BLaER1 treated with 17β-estradiol and CSF1 and Interleukin-3, amounts not matched to agents 10 nM and 100 nM (cell line): ENCODE measurements at regions not wholly inside any gene's neighbourhood (a gene's known extent, or its start where the extent isn't known, plus 50 kb on each side); places are given as distances from the start of the nearest gene placed in this dataset.
A peak's percentile ranks its signal among the peaks of the same experiment; 100 is the strongest.

Source experiments
- H3K27ac ChIP-seq, 11 experiments: shearing (Covaris generic); formaldehyde crosslinking; 2 replicates each; pipeline ENCODE4 v1.8.1; 2022
- H3K27me3 ChIP-seq, 11 experiments: shearing (Covaris generic); formaldehyde crosslinking; 2 replicates each; pipeline ENCODE4 v1.8.1; 2022
- H3K36me3 ChIP-seq, 11 experiments: shearing (Covaris generic); formaldehyde crosslinking; 2 replicates each; pipeline ENCODE4 v1.8.1; 2022
- H3K4me1 ChIP-seq, 10 experiments: shearing (Covaris generic); formaldehyde crosslinking; 2 replicates each; pipeline ENCODE4 v1.8.1; 2022
- H3K4me2 ChIP-seq, 11 experiments: shearing (Covaris generic); formaldehyde crosslinking; 2 replicates each; pipeline ENCODE4 v1.8.1; 2022
- H3K4me3 ChIP-seq, 10 experiments: shearing (Covaris generic); formaldehyde crosslinking; 2 replicates each; pipeline ENCODE4 v1.8.1; 2022
- H3K9ac ChIP-seq, 11 experiments: shearing (Covaris generic); formaldehyde crosslinking; 2 replicates each; pipeline ENCODE4 v1.8.1; 2022
- H3K9me3 ChIP-seq, 11 experiments: shearing (Covaris generic); formaldehyde crosslinking; replicated peaks in 1 of 11; 2 replicates each; pipeline ENCODE4 v1.8.1; 2022
- H4K20me1 ChIP-seq, 11 experiments: shearing (Covaris generic); formaldehyde crosslinking; 2 replicates each; pipeline ENCODE4 v1.8.1; 2022
- Cebpa-rat ChIP-seq, 11 experiments: shearing (Covaris generic); IDR thresholded peaks; 2 replicates each; pipeline ENCODE4 v1.8.1; 2022

GRCh38 chr14:100645196-100645981 lies 58.2 kb upstream of the BEGAIN start:
- Histone ChIP-seq H3K27me3 (peaks cover 0 to 6% (median 0%) of the 10 kb centered on the region in 11 experiments; a peak in 2 of 22 replicates), H4K20me1 (no peaks in the 10 kb centered on the region), H3K4me3 (peak overlapping the region in 1 of 10 experiments; percentile 36; a peak in 1 of 20 replicates), H3K9ac (peak overlapping the region in 5 of 11 experiments; percentile 6 to 51 (median 21); a peak in 5 of 22 replicates), H3K4me2 (peak overlapping the region; percentile 64 to 90 (median 81)), H3K27ac (peak overlapping the region in 7 of 11 experiments; percentile 12 to 51 (median 40); a peak in 10 of 22 replicates), H3K9me3 (no peaks in the 10 kb centered on the region), H3K4me1 (peaks cover 24 to 38% (median 33%) of the 10 kb centered on the region in 10 experiments), H3K36me3 (no peaks in the 10 kb centered on the region)
- no peak for TF ChIP-seq Cebpa-rat (IDR thresholded peaks at IDR 0.05)

- Histone ChIP-seq H3K4me2 (peak overlapping the region in 7 of 11 experiments; percentile 74 to 90 (median 81); a peak in 7 of 22 replicates), H3K4me1 (peaks cover 18 to 32% (median 28%) of the 10 kb centered on the region in 10 experiments), H3K36me3 (no peaks in the 10 kb centered on the region), H3K27ac (no peak overlapping the region), H3K9ac (no peak overlapping the region), H3K4me3 (no peak overlapping the region), H3K27me3 (peaks cover 0 to under 1% (median 0%) of the 10 kb centered on the region in 11 experiments; a peak in 1 of 22 replicates), H4K20me1 (no peaks in the 10 kb centered on the region), H3K9me3 (no peaks in the 10 kb centered on the region)
- no peak for TF ChIP-seq Cebpa-rat (IDR thresholded peaks at IDR 0.05)
Measured at GRCh38 chr14:100645982-100646314, 58.7 kb upstream of the BEGAIN start.

- no peak overlapping the region for H3K9ac ChIP-seq
- H3K4me2 ChIP-seq, result no peak overlapping the region
- H3K4me1 ChIP-seq, result peaks cover 15 to 23% (median 19%) of the 10 kb centered on the region in 10 experiments
- H3K4me3 ChIP-seq, result no peak overlapping the region
- no peak overlapping the region for H3K27ac ChIP-seq
- H3K27me3 ChIP-seq, result no peaks in the 10 kb centered on the region
- no peaks in the 10 kb centered on the region for H3K36me3 ChIP-seq
- no peak for TF ChIP-seq Cebpa-rat (IDR thresholded peaks at IDR 0.05)
- H4K20me1 ChIP-seq, result no peaks in the 10 kb centered on the region
- no peaks in the 10 kb centered on the region for H3K9me3 ChIP-seq
Measured at GRCh38 chr14:100648474-100649172, 61.4 kb upstream of the BEGAIN start.

- Histone ChIP-seq H3K9me3 (no peaks in the 10 kb centered on the region), H4K20me1 (no peaks in the 10 kb centered on the region), H3K27ac (no peak overlapping the region), H3K36me3 (no peaks in the 10 kb centered on the region), H3K4me1 (peaks cover 15 to 27% (median 19%) of the 10 kb centered on the region in 10 experiments), H3K9ac (no peak overlapping the region), H3K4me3 (no peak overlapping the region), H3K27me3 (no peaks in the 10 kb centered on the region), H3K4me2 (no peak overlapping the region)
- no peak for TF ChIP-seq Cebpa-rat (IDR thresholded peaks at IDR 0.05)
Measured at GRCh38 chr14:100649173-100649519, 61.9 kb upstream of the BEGAIN start.

- no peaks in the 10 kb centered on the region; a peak in 1 of 22 replicates for H4K20me1 ChIP-seq
- TF ChIP-seq Cebpa-rat (IDR thresholded peaks at IDR 0.05), result no peak
- H3K9me3 ChIP-seq, result no peaks in the 10 kb centered on the region
- H3K27me3 ChIP-seq, result no peaks in the 10 kb centered on the region
- no peak overlapping the region for H3K4me2 ChIP-seq
- peaks cover 12 to 34% (median 21%) of the 10 kb centered on the region in 10 experiments for H3K4me1 ChIP-seq
- H3K4me3 ChIP-seq, result no peak overlapping the region
- no peak overlapping the region for H3K27ac ChIP-seq
- H3K36me3 ChIP-seq, result no peaks in the 10 kb centered on the region
- no peak overlapping the region for H3K9ac ChIP-seq
Measured at GRCh38 chr14:100651999-100652508, 64.8 kb upstream of the BEGAIN start.

- no peaks in the 10 kb centered on the region; a peak in 1 of 22 replicates for H4K20me1 ChIP-seq
- no peak overlapping the region for H3K4me2 ChIP-seq
- no peak overlapping the region for H3K4me3 ChIP-seq
- H3K9me3 ChIP-seq, result no peaks in the 10 kb centered on the region
- no peaks in the 10 kb centered on the region for H3K36me3 ChIP-seq
- no peaks in the 10 kb centered on the region for H3K27me3 ChIP-seq
- no peak overlapping the region for H3K27ac ChIP-seq
- no peak overlapping the region for H3K9ac ChIP-seq
- no peak for TF ChIP-seq Cebpa-rat (IDR thresholded peaks at IDR 0.05)
- peaks cover 12 to 39% (median 22%) of the 10 kb centered on the region in 10 experiments for H3K4me1 ChIP-seq
Measured at GRCh38 chr14:100652744-100653143, 65.5 kb upstream of the BEGAIN start.

GRCh38 chr14:100653409-100653808 lies 66.2 kb upstream of the BEGAIN start:
- Histone ChIP-seq H3K9me3 (no peaks in the 10 kb centered on the region), H3K27me3 (no peaks in the 10 kb centered on the region), H3K9ac (no peak overlapping the region), H3K36me3 (no peaks in the 10 kb centered on the region), H3K4me1 (peaks cover 13 to 46% (median 29%) of the 10 kb centered on the region in 10 experiments), H3K4me3 (no peak overlapping the region), H3K4me2 (peak overlapping the region in 1 of 11 experiments; percentile 0; a peak in 1 of 22 replicates), H3K27ac (no peak overlapping the region), H4K20me1 (no peaks in the 10 kb centered on the region; a peak in 1 of 22 replicates)
- TF ChIP-seq Cebpa-rat (IDR thresholded peaks at IDR 0.05), result no peak

- Histone ChIP-seq H3K27ac (no peak overlapping the region), H3K27me3 (no peaks in the 10 kb centered on the region), H3K9ac (no peak overlapping the region), H3K9me3 (no peaks in the 10 kb centered on the region), H3K4me2 (peak overlapping the region in 7 of 11 experiments; percentile 62 to 81 (median 71); a peak in 11 of 22 replicates), H4K20me1 (no peaks in the 10 kb centered on the region; a peak in 1 of 22 replicates), H3K4me3 (no peak overlapping the region), H3K36me3 (no peaks in the 10 kb centered on the region), H3K4me1 (peaks cover 13 to 54% (median 37%) of the 10 kb centered on the region in 10 experiments)
- TF ChIP-seq Cebpa-rat (IDR thresholded peaks at IDR 0.05), result no peak
Measured at GRCh38 chr14:100654025-100654813, 67.0 kb upstream of the BEGAIN start.
